Keratinocyte (primary cell): ENCODE measurements at regions not wholly inside any gene's neighbourhood (a gene's known extent, or its start where the extent isn't known, plus 50 kb on each side); places are given as distances from the start of the nearest gene placed in this dataset.

Experiments
- EZH2 ChIP-seq: IDR thresholded peaks from one replicate; pipeline ENCODE4 v1.6.1; 2012; ENCODE audit warnings: inconsistent platforms, mild to moderate bottlenecking, low read length, moderate library complexity
- TF ChIP-seq, protein P1 (sequence below), 3 experiments: IDR thresholded peaks in 1 of 3; conservative IDR thresholded peaks in 1 of 3; optimal IDR thresholded peaks in 1 of 3; 2 replicates in 2 of 3; 3 replicates in 1 of 3; pipeline versions ENCODE3 to v1.5.1; 2011; ENCODE audit warnings: low read length in 3 of 3, mild to moderate bottlenecking in 3 of 3, moderate library complexity in 2 of 3, control low read depth in 1 of 3, inconsistent platforms in 1 of 3; ENCODE audit not compliant: insufficient read depth in 2 of 3; ENCODE audit errors: extremely low read depth in 1 of 3

DNA sequence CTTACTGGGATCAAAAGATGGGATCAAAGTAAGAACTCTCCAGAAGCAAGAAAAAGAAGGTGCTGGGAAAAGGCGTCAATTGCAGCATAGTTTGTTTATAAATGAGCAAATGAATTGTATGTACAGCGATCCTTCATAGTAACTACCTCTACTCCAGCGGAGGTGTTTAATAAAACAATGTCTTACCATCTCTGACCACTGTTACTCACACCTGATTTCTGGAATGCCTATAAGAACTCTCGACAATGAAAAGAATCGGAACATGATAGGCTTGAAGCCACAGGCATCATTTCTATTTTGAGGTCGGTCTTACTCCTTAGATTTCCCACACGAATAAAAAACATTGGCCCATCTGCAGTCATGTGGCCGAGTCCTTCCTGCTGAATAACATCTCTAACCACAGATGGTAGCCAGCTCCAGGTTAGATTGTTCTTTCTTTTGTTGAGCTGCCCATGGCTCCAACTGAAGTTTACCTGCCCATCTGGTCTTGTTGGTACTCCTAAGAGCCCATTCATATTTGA, 67.6 kb downstream of the CLDN34 start:
- TF ChIP-seq EZH2 = no peak
- TF ChIP-seq, protein P1, sequence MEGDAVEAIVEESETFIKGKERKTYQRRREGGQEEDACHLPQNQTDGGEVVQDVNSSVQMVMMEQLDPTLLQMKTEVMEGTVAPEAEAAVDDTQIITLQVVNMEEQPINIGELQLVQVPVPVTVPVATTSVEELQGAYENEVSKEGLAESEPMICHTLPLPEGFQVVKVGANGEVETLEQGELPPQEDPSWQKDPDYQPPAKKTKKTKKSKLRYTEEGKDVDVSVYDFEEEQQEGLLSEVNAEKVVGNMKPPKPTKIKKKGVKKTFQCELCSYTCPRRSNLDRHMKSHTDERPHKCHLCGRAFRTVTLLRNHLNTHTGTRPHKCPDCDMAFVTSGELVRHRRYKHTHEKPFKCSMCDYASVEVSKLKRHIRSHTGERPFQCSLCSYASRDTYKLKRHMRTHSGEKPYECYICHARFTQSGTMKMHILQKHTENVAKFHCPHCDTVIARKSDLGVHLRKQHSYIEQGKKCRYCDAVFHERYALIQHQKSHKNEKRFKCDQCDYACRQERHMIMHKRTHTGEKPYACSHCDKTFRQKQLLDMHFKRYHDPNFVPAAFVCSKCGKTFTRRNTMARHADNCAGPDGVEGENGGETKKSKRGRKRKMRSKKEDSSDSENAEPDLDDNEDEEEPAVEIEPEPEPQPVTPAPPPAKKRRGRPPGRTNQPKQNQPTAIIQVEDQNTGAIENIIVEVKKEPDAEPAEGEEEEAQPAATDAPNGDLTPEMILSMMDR (optimal IDR thresholded peaks at IDR 0.05 in 1 of 3, IDR thresholded peaks at IDR 0.05 in 1 of 3, conservative IDR thresholded peaks at IDR 0.05 in 1 of 3; ENCODE audit: extremely low read depth in 1 of 3, insufficient read depth in 2 of 3, low read length in 3 of 3) = no peak
